ENCODE measurements at regions not wholly inside any gene's neighbourhood (a gene's known extent, or its start where the extent isn't known, plus 50 kb on each side); places are given as distances from the start of the nearest gene placed in this dataset.

- TF ChIP-seq CTCF (IDR thresholded peaks at IDR 0.05) (no peak), EP300 (IDR thresholded peaks at IDR 0.05) (no peak)
These were observed 836.0 kb downstream of the MAFB start for GRCh38 chr20:39853050-39853449.
